ENCODE measurements at regions not wholly inside any gene's neighbourhood (a gene's known extent, or its start where the extent isn't known, plus 50 kb on each side); places are given as distances from the start of the nearest gene placed in this dataset.
A peak's percentile ranks its signal among the peaks of the same experiment; 100 is the strongest.

DNA sequence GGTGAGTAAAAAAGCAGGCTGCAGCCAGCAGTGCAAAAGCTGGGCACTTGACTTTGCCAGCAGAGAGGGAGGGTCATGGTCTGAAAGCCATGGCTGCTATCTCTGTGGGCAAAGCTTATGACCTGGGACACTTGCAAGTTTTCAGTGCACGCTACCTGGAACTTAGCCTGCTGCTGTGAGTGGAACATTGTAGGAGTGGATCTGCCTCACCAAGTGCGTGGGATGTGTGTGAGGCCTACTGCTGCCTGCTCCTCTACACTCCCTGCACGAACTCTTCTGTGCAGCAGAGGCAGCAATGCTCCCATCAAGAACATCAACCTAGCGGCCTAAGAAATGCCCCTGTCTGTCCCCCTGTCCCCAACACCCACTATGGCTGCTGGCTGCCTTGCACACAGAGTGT, 344.1 kb upstream of the REG3G start:
- no peak for FAIRE-seq
- Histone ChIP-seq H3K4me1 (ENCODE audit: control insufficient read depth in 2 of 3, insufficient read depth in 2 of 3, low read depth in 1 of 3, low read length in 3 of 3) (no peaks in the 10 kb centered on the region), H3K9ac (ENCODE audit: low read length in 3 of 3) (no peak overlapping the region), H3K27me3 (ENCODE audit: control insufficient read depth, insufficient read depth, low read length) (no peaks in the 10 kb centered on the region), H3K9me3 (ENCODE audit: control insufficient read depth in 2 of 3, insufficient read depth in 1 of 3, low read length in 3 of 3) (no peaks in the 10 kb centered on the region), H3K36me3 (ENCODE audit: control insufficient read depth in 2 of 3, insufficient read depth in 3 of 3, low read length in 3 of 3) (no peaks in the 10 kb centered on the region), H3K27ac (ENCODE audit: low read depth in 2 of 2, low read length in 2 of 2) (no peak overlapping the region), H3K4me3 (ENCODE audit: low read length in 3 of 3) (no peak overlapping the region)
- DNase-seq, result peak in 1 of 5 donors; percentile 39
- intact Hi-C loops (cut with DNase I), result no loop called here
- TF ChIP-seq, protein P1, sequence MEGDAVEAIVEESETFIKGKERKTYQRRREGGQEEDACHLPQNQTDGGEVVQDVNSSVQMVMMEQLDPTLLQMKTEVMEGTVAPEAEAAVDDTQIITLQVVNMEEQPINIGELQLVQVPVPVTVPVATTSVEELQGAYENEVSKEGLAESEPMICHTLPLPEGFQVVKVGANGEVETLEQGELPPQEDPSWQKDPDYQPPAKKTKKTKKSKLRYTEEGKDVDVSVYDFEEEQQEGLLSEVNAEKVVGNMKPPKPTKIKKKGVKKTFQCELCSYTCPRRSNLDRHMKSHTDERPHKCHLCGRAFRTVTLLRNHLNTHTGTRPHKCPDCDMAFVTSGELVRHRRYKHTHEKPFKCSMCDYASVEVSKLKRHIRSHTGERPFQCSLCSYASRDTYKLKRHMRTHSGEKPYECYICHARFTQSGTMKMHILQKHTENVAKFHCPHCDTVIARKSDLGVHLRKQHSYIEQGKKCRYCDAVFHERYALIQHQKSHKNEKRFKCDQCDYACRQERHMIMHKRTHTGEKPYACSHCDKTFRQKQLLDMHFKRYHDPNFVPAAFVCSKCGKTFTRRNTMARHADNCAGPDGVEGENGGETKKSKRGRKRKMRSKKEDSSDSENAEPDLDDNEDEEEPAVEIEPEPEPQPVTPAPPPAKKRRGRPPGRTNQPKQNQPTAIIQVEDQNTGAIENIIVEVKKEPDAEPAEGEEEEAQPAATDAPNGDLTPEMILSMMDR (IDR thresholded peaks at IDR 0.05; ENCODE audit: borderline replicate concordance, extremely low read depth, insufficient read depth), result no peak

DNA sequence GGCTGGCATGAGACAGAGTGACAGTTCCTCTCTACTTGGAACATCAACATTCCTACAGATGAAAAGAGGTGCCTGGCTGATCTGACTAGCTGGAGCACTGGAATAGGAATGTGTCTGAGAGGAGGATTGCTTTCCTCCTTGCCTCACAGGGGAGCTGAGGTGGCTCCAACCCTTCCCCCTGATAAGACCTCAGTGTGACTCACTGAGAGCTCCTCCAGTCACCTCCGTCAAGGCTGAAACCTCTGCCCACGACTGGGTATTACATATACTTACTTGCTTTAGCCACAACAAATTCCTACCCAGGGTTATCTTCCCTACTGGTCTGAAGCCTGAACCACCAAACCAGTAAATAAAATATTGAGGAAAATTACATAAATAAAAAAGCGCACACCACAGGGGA, 342.7 kb upstream of the REG3G start:
- Histone ChIP-seq H3K27me3 (ENCODE audit: control insufficient read depth, insufficient read depth, low read length) (no peaks in the 10 kb centered on the region), H3K4me1 (ENCODE audit: control insufficient read depth in 2 of 3, insufficient read depth in 2 of 3, low read depth in 1 of 3, low read length in 3 of 3) (no peaks in the 10 kb centered on the region), H3K4me3 (ENCODE audit: low read length in 3 of 3) (no peak overlapping the region), H3K36me3 (ENCODE audit: control insufficient read depth in 2 of 3, insufficient read depth in 3 of 3, low read length in 3 of 3) (no peaks in the 10 kb centered on the region), H3K9me3 (ENCODE audit: control insufficient read depth in 2 of 3, insufficient read depth in 1 of 3, low read length in 3 of 3) (no peaks in the 10 kb centered on the region), H3K9ac (ENCODE audit: low read length in 3 of 3) (no peak overlapping the region), H3K27ac (ENCODE audit: low read depth in 2 of 2, low read length in 2 of 2) (no peak overlapping the region)
- FAIRE-seq (no peak), DNase-seq (no peak)
- TF ChIP-seq, protein P1 (IDR thresholded peaks at IDR 0.05; ENCODE audit: borderline replicate concordance, extremely low read depth, insufficient read depth), result no peak
- intact Hi-C loops (cut with DNase I), result no loop called here

DNA sequence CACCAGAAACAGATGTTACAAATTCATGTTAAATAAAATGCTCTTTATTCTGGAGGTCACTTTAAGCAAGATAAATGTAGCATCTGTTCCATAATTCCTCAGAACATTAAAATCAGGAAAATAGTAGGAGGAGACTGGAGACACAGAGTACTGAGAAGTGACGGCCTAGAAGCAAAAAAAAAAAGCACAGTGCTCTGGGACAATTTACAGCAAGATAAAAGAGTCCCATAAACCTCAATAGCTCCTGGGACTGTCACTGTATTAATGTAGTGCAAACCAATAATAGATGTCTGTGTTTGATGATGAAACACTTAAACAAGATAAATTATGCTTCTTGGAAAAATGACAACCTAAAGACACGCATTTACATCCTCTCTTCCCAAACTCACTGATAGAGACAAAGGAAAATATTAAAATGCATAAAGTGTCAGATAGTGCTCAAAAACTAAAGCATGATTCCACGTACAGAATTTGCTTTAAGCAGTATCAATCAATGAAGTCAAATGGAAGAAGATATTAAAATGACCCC, 338.8 kb upstream of the REG3G start:
- peaks cover 0 to 2% (median 0%) of the 10 kb centered on the region in 3 donors for H3K9me3 ChIP-seq (ENCODE audit: control insufficient read depth in 2 of 3, insufficient read depth in 1 of 3, low read length in 3 of 3)
- DNase-seq, result peak in 1 of 5 donors; percentile 29
- FAIRE-seq, result no peak
- TF ChIP-seq, protein P1 (IDR thresholded peaks at IDR 0.05; ENCODE audit: borderline replicate concordance, extremely low read depth, insufficient read depth), result no peak
- intact Hi-C loops (cut with DNase I), result no loop called here
- H3K27ac ChIP-seq (ENCODE audit: low read depth in 2 of 2, low read length in 2 of 2), result no peak overlapping the region
- H3K4me3 ChIP-seq (ENCODE audit: low read length in 3 of 3), result no peak overlapping the region
- H3K36me3 ChIP-seq (ENCODE audit: control insufficient read depth in 2 of 3, insufficient read depth in 3 of 3, low read length in 3 of 3), result no peaks in the 10 kb centered on the region
- no peak overlapping the region for H3K9ac ChIP-seq (ENCODE audit: low read length in 3 of 3)
- no peaks in the 10 kb centered on the region for H3K4me1 ChIP-seq (ENCODE audit: control insufficient read depth in 2 of 3, insufficient read depth in 2 of 3, low read depth in 1 of 3, low read length in 3 of 3)
- H3K27me3 ChIP-seq (ENCODE audit: control insufficient read depth, insufficient read depth, low read length), result no peaks in the 10 kb centered on the region

DNA sequence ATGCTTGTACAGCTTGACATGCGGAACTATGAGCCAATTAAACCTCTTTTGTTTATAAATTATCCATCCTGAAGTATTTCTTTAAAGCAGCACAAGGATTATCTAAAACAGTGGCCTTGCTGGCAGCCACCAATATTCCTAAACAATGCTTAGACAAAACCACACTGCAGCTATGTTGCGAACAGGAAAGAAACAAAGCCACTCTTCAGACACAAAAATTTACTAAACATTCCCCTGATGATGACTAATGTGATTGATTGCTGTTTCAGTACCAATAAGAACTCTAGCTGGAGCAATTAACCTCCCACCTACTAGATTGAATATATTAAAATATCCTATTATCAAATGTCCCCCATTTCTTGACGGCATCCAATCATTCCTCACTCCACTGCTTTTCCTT, 325.8 kb upstream of the REG3G start:
- H3K27ac ChIP-seq (ENCODE audit: low read depth in 2 of 2, low read length in 2 of 2), result no peak overlapping the region
- no peaks in the 10 kb centered on the region for H3K9me3 ChIP-seq (ENCODE audit: control insufficient read depth in 2 of 3, insufficient read depth in 1 of 3, low read length in 3 of 3)
- H3K27me3 ChIP-seq (ENCODE audit: control insufficient read depth, insufficient read depth, low read length), result no peaks in the 10 kb centered on the region
- intact Hi-C loops (cut with DNase I), result no loop called here
- no peaks in the 10 kb centered on the region for H3K36me3 ChIP-seq (ENCODE audit: control insufficient read depth in 2 of 3, insufficient read depth in 3 of 3, low read length in 3 of 3)
- H3K4me1 ChIP-seq (ENCODE audit: control insufficient read depth in 2 of 3, insufficient read depth in 2 of 3, low read depth in 1 of 3, low read length in 3 of 3), result no peaks in the 10 kb centered on the region
- FAIRE-seq (no peak), DNase-seq (no peak)
- no peak overlapping the region for H3K9ac ChIP-seq (ENCODE audit: low read length in 3 of 3)
- no peak overlapping the region for H3K4me3 ChIP-seq (ENCODE audit: low read length in 3 of 3)
- TF ChIP-seq, protein P1 (IDR thresholded peaks at IDR 0.05; ENCODE audit: borderline replicate concordance, extremely low read depth, insufficient read depth), result no peak

Measured in kidney (tissue), 13 donors.